Sigmoid colon (tissue), 4 donors: ENCODE measurements at regions not wholly inside any gene's neighbourhood (a gene's known extent, or its start where the extent isn't known, plus 50 kb on each side); places are given as distances from the start of the nearest gene placed in this dataset.

ENCODE experiments used
- CTCF ChIP-seq, 4 experiments: fragments of 450-650 bp in 3 of 4; fragments of 200-600 bp in 1 of 4; IDR thresholded peaks; one replicate each; pipeline ENCODE4 v1.5.1; 2016 to 2019; ENCODE audit warnings: antibody characterized with exemption in 4 of 4, mild to moderate bottlenecking in 3 of 4, moderate library complexity in 2 of 4
- POLR2A ChIP-seq, 2 donors: fragments of 450-650 bp; IDR thresholded peaks; one replicate each; pipeline ENCODE4 v1.6.1; 2016; ENCODE audit warnings: antibody characterized with exemption in 2 of 2, mild to moderate bottlenecking in 2 of 2, moderate library complexity in 2 of 2
- POLR2AphosphoS5 ChIP-seq, 4 donors: sonication (generic); formaldehyde crosslinking; IDR thresholded peaks; one replicate each; pipeline ENCODE4 v1.6.1; 2017; ENCODE audit warnings: antibody characterized with exemption in 4 of 4

- TF ChIP-seq POLR2A (IDR thresholded peaks at IDR 0.05) (no peak), CTCF (IDR thresholded peaks at IDR 0.05) (no peak), POLR2AphosphoS5 (IDR thresholded peaks at IDR 0.05) (no peak)
Observed at GRCh38 chr5:145280214-145280613, 554.9 kb downstream of the PRELID2 start.
